ENCODE measurements at regions not wholly inside any gene's neighbourhood (a gene's known extent, or its start where the extent isn't known, plus 50 kb on each side); places are given as distances from the start of the nearest gene placed in this dataset.

DNA sequence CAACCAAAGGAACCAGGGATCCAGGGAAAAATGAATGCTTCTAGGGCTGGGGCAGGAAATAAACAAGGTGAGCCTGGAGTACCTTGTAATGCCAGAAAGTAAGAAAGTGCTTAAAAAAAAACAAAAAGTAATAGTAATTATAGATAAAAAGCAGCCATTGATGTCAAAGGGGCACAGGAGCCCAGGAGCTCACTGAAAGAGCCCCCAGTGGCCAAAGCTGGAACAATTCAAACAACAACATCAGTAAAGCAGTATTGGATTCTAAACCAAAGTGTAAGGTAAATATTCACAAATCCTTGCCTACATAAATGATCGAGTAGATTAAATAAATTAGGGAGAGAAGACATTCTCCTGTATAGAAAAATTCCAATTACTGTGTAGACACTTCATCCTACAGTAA is 114.3 kb upstream of the ARL4C start:
- Histone ChIP-seq H3K27ac (ENCODE audit: low read depth, low read length) (no peak overlapping the region), H3K4me3 (ENCODE audit: low read depth, low read length) (no peak overlapping the region), H3K27me3 (ENCODE audit: control insufficient read depth, insufficient read depth, low read length) (no peaks in the 10 kb centered on the region), H3K9me3 (ENCODE audit: control insufficient read depth, insufficient read depth, low read length) (no peaks in the 10 kb centered on the region)
- POLR2A ChIA-PET = no interaction called here
- TF ChIP-seq CTCF (IDR thresholded peaks at IDR 0.05; ENCODE audit: low read depth, low read length) = peak; percentile 32
- CTCF ChIA-PET = interaction anchor here (0.6 kb wide), 1 partner anchor 10 kb away, joined by 3 read pairs; no protein-coding TSS in a partner anchor
- DNase-seq (ENCODE audit: low read depth, low spot score) = no peak

GRCh38 chr2:234608946-234609345 is 112.1 kb upstream of the ARL4C start:
- Histone ChIP-seq H3K4me3 (ENCODE audit: low read depth, low read length) (no peak overlapping the region), H3K27ac (ENCODE audit: low read depth, low read length) (no peak overlapping the region), H3K9me3 (ENCODE audit: control insufficient read depth, insufficient read depth, low read length) (no peaks in the 10 kb centered on the region; the same call in 1 of the 2 replicates), H3K27me3 (ENCODE audit: control insufficient read depth, insufficient read depth, low read length) (no peaks in the 10 kb centered on the region)
- DNase-seq (ENCODE audit: low read depth, low spot score) = no peak
- CTCF ChIA-PET = no interaction called here
- TF ChIP-seq CTCF (IDR thresholded peaks at IDR 0.05; ENCODE audit: low read depth, low read length) = no peak
- POLR2A ChIA-PET = no interaction called here

GRCh38 chr2:234607691-234608090 is 110.8 kb upstream of the ARL4C start:
- ChIA-PET CTCF (no interaction called here), POLR2A (no interaction called here)
- TF ChIP-seq CTCF (IDR thresholded peaks at IDR 0.05; ENCODE audit: low read depth, low read length) = no peak
- DNase-seq (ENCODE audit: low read depth, low spot score) = no peak
- no peaks in the 10 kb centered on the region for H3K27me3 ChIP-seq (ENCODE audit: control insufficient read depth, insufficient read depth, low read length)
- H3K27ac ChIP-seq (ENCODE audit: low read depth, low read length) = no peak overlapping the region
- H3K9me3 ChIP-seq (ENCODE audit: control insufficient read depth, insufficient read depth, low read length) = no peaks in the 10 kb centered on the region; the same call in 1 of the 2 replicates
- no peak overlapping the region for H3K4me3 ChIP-seq (ENCODE audit: low read depth, low read length)

DNA sequence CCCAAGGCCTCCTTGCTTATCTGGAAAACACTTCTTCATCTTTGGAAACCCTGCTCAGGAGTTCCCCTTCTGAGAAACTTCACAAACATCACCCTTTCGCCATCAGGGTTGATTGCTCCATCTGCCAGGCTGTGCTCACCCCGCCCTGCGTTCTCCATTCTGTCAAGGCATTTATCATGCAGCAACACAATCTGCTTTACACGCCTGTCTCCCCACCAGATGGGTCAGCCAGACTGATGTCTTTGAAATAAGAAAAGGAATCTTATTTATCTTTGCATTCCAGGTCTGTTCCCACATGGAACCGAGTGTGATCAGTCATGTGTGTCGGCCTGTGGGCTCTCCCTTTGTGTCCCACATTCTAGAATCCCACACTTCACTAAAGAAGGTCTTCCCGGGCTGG is 110.0 kb upstream of the ARL4C start:
- CTCF ChIA-PET = no interaction called here
- no peak for TF ChIP-seq CTCF (IDR thresholded peaks at IDR 0.05; ENCODE audit: low read depth, low read length)
- no peak for DNase-seq (ENCODE audit: low read depth, low spot score)

DNA sequence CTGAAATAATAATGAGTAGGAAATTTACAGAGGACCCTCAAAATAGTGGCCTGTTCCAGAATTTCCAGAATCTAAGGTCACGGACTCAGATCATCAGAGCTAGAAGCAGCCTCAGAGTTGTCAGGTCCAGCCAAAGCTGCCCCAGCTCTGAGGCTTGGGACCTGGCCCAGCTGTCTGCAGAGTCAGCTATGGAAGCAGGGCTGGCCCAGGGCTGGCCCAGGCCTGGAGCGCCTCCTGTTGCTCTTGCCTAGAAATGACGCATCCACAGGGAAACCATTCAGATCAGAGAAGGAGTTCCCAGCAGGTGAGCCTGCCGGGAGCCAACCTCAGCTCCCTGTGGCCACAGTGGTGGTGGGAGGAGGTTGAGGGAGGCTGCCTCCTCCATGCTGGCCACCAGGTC is 106.7 kb upstream of the ARL4C start:
- CTCF ChIA-PET = interaction anchor here (0.6 kb wide), 1 partner anchor 14 kb away, joined by 4 read pairs; no protein-coding TSS in a partner anchor
- Histone ChIP-seq H3K27ac (ENCODE audit: low read depth, low read length) (no peak overlapping the region), H3K9me3 (ENCODE audit: control insufficient read depth, insufficient read depth, low read length) (no peaks in the 10 kb centered on the region; the same call in 1 of the 2 replicates), H3K4me3 (ENCODE audit: low read depth, low read length) (no peak overlapping the region), H3K27me3 (ENCODE audit: control insufficient read depth, insufficient read depth, low read length) (peaks cover 3% of the 10 kb centered on the region)
- POLR2A ChIA-PET = no interaction called here
- peak; percentile 8; the same call in 1 of the 2 replicates for TF ChIP-seq CTCF (IDR thresholded peaks at IDR 0.05; ENCODE audit: low read depth, low read length)
- no peak for DNase-seq (ENCODE audit: low read depth, low spot score)

More for the DNA sequence above, 110.0 kb upstream of the ARL4C start:
- Histone ChIP-seq H3K4me3 (ENCODE audit: low read depth, low read length) (no peak overlapping the region), H3K9me3 (ENCODE audit: control insufficient read depth, insufficient read depth, low read length) (no peaks in the 10 kb centered on the region; the same call in 1 of the 2 replicates), H3K27ac (ENCODE audit: low read depth, low read length) (no peak overlapping the region), H3K27me3 (ENCODE audit: control insufficient read depth, insufficient read depth, low read length) (no peaks in the 10 kb centered on the region)
- POLR2A ChIA-PET = interaction anchor here (0.6 kb wide), 1 partner anchor 31 kb away, joined by 4 read pairs; no protein-coding TSS in a partner anchor

Data from AG04450 (cell line).